Tibial nerve (tissue), 4 donors: ENCODE measurements at regions not wholly inside any gene's neighbourhood (a gene's known extent, or its start where the extent isn't known, plus 50 kb on each side); places are given as distances from the start of the nearest gene placed in this dataset.

ENCODE experiments used
- DNase-seq, 2 donors: peaks; one replicate each; pipeline ENCODE4 v3.0.0-alpha.2; 2019; ENCODE audit warnings: low spot score in 2 of 2
- H3K27ac ChIP-seq, 4 donors: fragments of 200-600 bp; sonication (generic) in 3 of 4; one replicate each; pipeline ENCODE4 v1.5.1; 2017 to 2019; ENCODE audit warnings: mild to moderate bottlenecking in 1 of 4
- H3K27me3 ChIP-seq, 2 donors: fragments of 200-600 bp; sonication (generic) in 1 of 2; one replicate each; pipeline versions ENCODE4 v1.5.1 to v1.6.0; 2017 to 2019
- H3K36me3 ChIP-seq, 3 donors: fragments of 200-600 bp; sonication (generic); one replicate each; pipeline ENCODE4 v1.5.1; 2018 to 2019
- H3K4me1 ChIP-seq, 4 donors: fragments of 200-600 bp; sonication (generic) in 3 of 4; one replicate each; pipeline ENCODE4 v1.5.1; 2017 to 2019
- H3K4me3 ChIP-seq, 4 donors: fragments of 200-600 bp; sonication (generic) in 3 of 4; one replicate each; pipeline ENCODE4 v1.5.1; 2017 to 2019; ENCODE audit warnings: mild to moderate bottlenecking in 1 of 4, moderate library complexity in 1 of 4
- H3K9me3 ChIP-seq, 4 donors: fragments of 200-600 bp; sonication (generic) in 3 of 4; one replicate each; pipeline ENCODE4 v1.5.1; 2017 to 2019
- EP300 ChIP-seq, 2 donors: sonication (generic); formaldehyde crosslinking; IDR thresholded peaks; one replicate each; pipeline ENCODE4 v1.6.1; 2017; ENCODE audit warnings: antibody characterized with exemption in 2 of 2, mild to moderate bottlenecking in 1 of 2
- POLR2A ChIP-seq, 2 donors: fragments of 450-650 bp; IDR thresholded peaks; one replicate each; pipeline ENCODE4 v1.6.1; 2017; ENCODE audit warnings: antibody characterized with exemption in 2 of 2, mild to moderate bottlenecking in 2 of 2, moderate library complexity in 2 of 2
- WGBS, 2 donors: methylation state at CpG; one replicate each; pipeline ENCODE4 v1.1.5; 2018; 5-methylcytosine and 5-hydroxymethylcytosine counted together
- TF ChIP-seq, protein P1 (sequence below), 5 experiments: fragments of 200-600 bp in 3 of 5; fragments of 450-650 bp in 2 of 5; sonication (generic) in 3 of 5; IDR thresholded peaks; one replicate each; pipeline ENCODE4 v1.5.1; 2016 to 2019; ENCODE audit warnings: antibody characterized with exemption in 5 of 5, mild to moderate bottlenecking in 3 of 5, moderate library complexity in 2 of 5

DNA sequence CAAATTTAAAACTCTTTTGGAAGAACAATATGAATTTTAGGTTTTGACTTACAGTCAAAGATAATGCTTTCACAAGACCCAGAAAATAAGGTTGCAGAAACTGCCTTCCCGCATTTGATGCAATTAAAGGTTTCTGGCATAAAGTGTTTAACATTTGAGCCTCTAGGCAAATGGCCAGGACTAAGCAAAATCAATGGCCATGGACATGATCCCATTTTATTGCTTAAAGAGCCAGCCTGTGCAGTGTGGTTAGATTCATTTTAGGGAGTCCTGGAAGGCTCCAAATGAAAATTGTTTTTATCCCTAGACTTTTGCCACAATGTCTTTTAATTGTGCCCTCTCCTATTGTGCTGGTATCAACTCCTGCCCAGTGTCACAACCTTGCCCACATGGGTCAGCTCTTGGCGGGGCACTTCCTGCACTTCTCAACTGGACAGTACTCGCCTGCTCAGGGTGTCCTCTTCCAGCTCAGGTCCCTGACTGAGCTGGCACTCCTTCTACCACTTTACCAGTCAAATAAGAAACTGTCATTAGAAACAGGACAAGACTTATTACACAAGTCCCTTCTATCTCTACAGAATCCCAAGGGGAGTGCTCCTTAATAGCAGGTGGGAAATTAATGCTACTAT is 208.4 kb upstream of the NPY2R start:
- H3K4me3 ChIP-seq, result no peak overlapping the region
- no peaks in the 10 kb centered on the region for H3K9me3 ChIP-seq
- TF ChIP-seq, protein P1, sequence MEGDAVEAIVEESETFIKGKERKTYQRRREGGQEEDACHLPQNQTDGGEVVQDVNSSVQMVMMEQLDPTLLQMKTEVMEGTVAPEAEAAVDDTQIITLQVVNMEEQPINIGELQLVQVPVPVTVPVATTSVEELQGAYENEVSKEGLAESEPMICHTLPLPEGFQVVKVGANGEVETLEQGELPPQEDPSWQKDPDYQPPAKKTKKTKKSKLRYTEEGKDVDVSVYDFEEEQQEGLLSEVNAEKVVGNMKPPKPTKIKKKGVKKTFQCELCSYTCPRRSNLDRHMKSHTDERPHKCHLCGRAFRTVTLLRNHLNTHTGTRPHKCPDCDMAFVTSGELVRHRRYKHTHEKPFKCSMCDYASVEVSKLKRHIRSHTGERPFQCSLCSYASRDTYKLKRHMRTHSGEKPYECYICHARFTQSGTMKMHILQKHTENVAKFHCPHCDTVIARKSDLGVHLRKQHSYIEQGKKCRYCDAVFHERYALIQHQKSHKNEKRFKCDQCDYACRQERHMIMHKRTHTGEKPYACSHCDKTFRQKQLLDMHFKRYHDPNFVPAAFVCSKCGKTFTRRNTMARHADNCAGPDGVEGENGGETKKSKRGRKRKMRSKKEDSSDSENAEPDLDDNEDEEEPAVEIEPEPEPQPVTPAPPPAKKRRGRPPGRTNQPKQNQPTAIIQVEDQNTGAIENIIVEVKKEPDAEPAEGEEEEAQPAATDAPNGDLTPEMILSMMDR (IDR thresholded peaks at IDR 0.05), result no peak
- TF ChIP-seq POLR2A (IDR thresholded peaks at IDR 0.05) (no peak), EP300 (IDR thresholded peaks at IDR 0.05) (no peak)
- no peaks in the 10 kb centered on the region for H3K4me1 ChIP-seq
- no peak for DNase-seq
- H3K36me3 ChIP-seq, result no peaks in the 10 kb centered on the region
- WGBS, 2 donors, result 86 to 88% methylated on average over 3 of the region's 3 CpGs
- H3K27ac ChIP-seq, result no peak overlapping the region
- H3K27me3 ChIP-seq, result no peaks in the 10 kb centered on the region

- no peak for DNase-seq
- Histone ChIP-seq H3K27ac (no peak overlapping the region), H3K4me3 (no peak overlapping the region), H3K9me3 (no peaks in the 10 kb centered on the region), H3K27me3 (no peaks in the 10 kb centered on the region), H3K4me1 (no peaks in the 10 kb centered on the region), H3K36me3 (no peaks in the 10 kb centered on the region)
- TF ChIP-seq EP300 (IDR thresholded peaks at IDR 0.05), result no peak
- TF ChIP-seq, protein P1 (IDR thresholded peaks at IDR 0.05), result no peak
- no peak for TF ChIP-seq POLR2A (IDR thresholded peaks at IDR 0.05)
- 68% methylated on average over 2 of the region's 2 CpGs for WGBS, 2 donors
These were observed 207.2 kb upstream of the NPY2R start for GRCh38 chr4:155001251-155001650.

- TF ChIP-seq EP300 (IDR thresholded peaks at IDR 0.05) (no peak), POLR2A (IDR thresholded peaks at IDR 0.05) (no peak)
- TF ChIP-seq, protein P1 (IDR thresholded peaks at IDR 0.05), result no peak
- Histone ChIP-seq H3K36me3 (no peaks in the 10 kb centered on the region), H3K27ac (no peak overlapping the region), H3K9me3 (no peaks in the 10 kb centered on the region), H3K4me1 (no peaks in the 10 kb centered on the region), H3K4me3 (no peak overlapping the region), H3K27me3 (no peaks in the 10 kb centered on the region)
- no peak for DNase-seq
- 69 to 78% methylated on average over 5 of the region's 5 CpGs for WGBS, 2 donors
These were observed 202.9 kb upstream of the NPY2R start for GRCh38 chr4:155005395-155006090.

DNA sequence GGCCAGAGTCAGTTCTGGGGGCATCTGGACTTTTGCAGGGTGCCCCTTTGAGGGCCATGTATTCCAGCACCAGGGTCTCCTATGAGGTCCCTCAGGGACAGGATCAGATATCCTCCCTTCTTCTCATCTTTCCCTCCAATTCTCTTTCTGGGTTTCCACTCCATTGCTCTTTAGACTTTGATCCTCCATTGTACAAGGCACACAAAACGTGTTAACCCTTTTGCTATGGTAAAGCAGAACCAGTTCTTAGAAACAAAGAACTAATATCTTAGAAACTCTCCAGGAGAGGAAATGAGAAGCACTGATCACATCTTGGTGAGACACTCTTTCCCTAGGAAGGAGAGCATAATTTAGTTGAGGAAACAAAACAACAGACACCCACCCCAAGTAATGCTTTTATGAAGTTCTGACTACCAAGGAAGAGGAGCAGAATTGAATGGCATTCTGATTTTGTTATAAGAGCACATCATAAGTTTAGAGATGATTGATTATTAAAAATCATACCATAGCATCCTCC is 200.7 kb upstream of the NPY2R start:
- Histone ChIP-seq H3K27ac (no peak overlapping the region), H3K4me1 (no peaks in the 10 kb centered on the region), H3K4me3 (no peak overlapping the region), H3K27me3 (no peaks in the 10 kb centered on the region), H3K9me3 (no peaks in the 10 kb centered on the region), H3K36me3 (no peaks in the 10 kb centered on the region)
- WGBS, 2 donors, result 76 to 90% methylated on average over 1 of the region's 1 CpG
- DNase-seq, result no peak
- no peak for TF ChIP-seq POLR2A (IDR thresholded peaks at IDR 0.05)
- no peak for TF ChIP-seq EP300 (IDR thresholded peaks at IDR 0.05)

DNA sequence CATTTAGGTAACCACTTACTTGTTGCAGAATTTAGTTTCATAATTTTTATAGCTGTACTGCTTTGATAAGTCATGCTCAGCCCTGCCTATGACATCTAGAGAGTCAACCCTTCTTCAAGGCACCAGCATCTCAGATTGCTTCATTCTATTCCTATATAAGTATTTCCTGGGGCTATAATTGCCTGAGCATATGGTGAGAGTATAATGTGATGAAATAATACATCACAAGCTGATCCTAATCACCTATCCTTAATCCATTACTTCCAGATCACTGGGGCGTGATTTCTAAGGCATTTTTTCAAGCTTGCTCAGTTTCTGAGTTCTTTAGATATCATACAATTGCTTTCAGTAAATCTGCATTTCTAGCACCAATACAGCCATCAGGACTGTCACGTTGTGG is 200.0 kb upstream of the NPY2R start:
- H3K27me3 ChIP-seq, result no peaks in the 10 kb centered on the region
- no peaks in the 10 kb centered on the region for H3K4me1 ChIP-seq
- WGBS, 2 donors, result 68 to 91% methylated on average over 2 of the region's 2 CpGs
- H3K36me3 ChIP-seq, result no peaks in the 10 kb centered on the region
- no peak overlapping the region for H3K27ac ChIP-seq
- DNase-seq, result no peak
- TF ChIP-seq, protein P1 (IDR thresholded peaks at IDR 0.05), result no peak
- TF ChIP-seq POLR2A (IDR thresholded peaks at IDR 0.05), result no peak
- no peak for TF ChIP-seq EP300 (IDR thresholded peaks at IDR 0.05)
- H3K9me3 ChIP-seq, result no peaks in the 10 kb centered on the region
- H3K4me3 ChIP-seq, result no peak overlapping the region
